Prostate gland (tissue), 2 donors: ENCODE measurements at regions not wholly inside any gene's neighbourhood (a gene's known extent, or its start where the extent isn't known, plus 50 kb on each side); places are given as distances from the start of the nearest gene placed in this dataset.

Experiments used
- POLR2A ChIP-seq: fragments of 450-650 bp; IDR thresholded peaks from one replicate; pipeline ENCODE4 v1.6.1; 2016; ENCODE audit warnings: antibody characterized with exemption, mild to moderate bottlenecking
- TF ChIP-seq, protein P1 (sequence below), 4 experiments: fragments of 200-600 bp in 2 of 4; fragments of 450-650 bp in 2 of 4; sonication (generic) in 2 of 4; IDR thresholded peaks; 1 replicate in 3 of 4; 2 replicates in 1 of 4; pipeline ENCODE4 v1.5.1; 2016 to 2019; ENCODE audit warnings: antibody characterized with exemption in 4 of 4, mild to moderate bottlenecking in 2 of 4, moderate library complexity in 2 of 4

DNA sequence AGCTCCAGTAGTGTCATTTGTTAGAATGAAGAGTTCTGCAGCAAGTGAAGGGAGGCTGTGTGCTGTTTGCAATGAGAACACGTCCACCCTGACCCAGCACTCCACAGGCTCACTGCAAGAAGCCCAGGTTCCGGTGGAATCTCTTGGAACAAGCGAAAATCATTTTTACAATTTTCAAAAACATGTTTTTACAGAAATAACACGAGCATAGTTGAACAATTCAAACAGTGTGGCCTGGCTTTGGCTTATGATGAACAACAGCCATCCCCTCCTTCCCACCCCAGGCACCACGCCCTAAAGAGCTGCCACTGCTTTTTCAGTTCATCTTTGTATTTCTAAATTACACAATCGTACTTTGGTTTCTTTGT, 59.5 kb upstream of the KY start:
- TF ChIP-seq, protein P1, sequence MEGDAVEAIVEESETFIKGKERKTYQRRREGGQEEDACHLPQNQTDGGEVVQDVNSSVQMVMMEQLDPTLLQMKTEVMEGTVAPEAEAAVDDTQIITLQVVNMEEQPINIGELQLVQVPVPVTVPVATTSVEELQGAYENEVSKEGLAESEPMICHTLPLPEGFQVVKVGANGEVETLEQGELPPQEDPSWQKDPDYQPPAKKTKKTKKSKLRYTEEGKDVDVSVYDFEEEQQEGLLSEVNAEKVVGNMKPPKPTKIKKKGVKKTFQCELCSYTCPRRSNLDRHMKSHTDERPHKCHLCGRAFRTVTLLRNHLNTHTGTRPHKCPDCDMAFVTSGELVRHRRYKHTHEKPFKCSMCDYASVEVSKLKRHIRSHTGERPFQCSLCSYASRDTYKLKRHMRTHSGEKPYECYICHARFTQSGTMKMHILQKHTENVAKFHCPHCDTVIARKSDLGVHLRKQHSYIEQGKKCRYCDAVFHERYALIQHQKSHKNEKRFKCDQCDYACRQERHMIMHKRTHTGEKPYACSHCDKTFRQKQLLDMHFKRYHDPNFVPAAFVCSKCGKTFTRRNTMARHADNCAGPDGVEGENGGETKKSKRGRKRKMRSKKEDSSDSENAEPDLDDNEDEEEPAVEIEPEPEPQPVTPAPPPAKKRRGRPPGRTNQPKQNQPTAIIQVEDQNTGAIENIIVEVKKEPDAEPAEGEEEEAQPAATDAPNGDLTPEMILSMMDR (IDR thresholded peaks at IDR 0.05), result no peak
- TF ChIP-seq POLR2A, result no peak
